KMS-11 (cell line): ENCODE measurements at regions not wholly inside any gene's neighbourhood (a gene's known extent, or its start where the extent isn't known, plus 50 kb on each side); places are given as distances from the start of the nearest gene placed in this dataset.

Experiments
- H2AFZ ChIP-seq: fragments of 200-600 bp; sonication (generic); 2 replicates; pipeline ENCODE4 v1.6.1; 2016; ENCODE audit warnings: antibody characterized with exemption, mixed run types, low read depth
- H3K27ac ChIP-seq: fragments of 200-600 bp; sonication (generic); 2 replicates; pipeline ENCODE4 v1.6.1; 2016; ENCODE audit warnings: mild to moderate bottlenecking, mixed run types
- H3K27me3 ChIP-seq: fragments of 200-600 bp; sonication (generic); 2 replicates; pipeline ENCODE4 v1.6.1; 2017; ENCODE audit warnings: mild to moderate bottlenecking, low read depth, mixed run types, moderate library complexity; ENCODE audit not compliant: insufficient read depth
- H3K36me3 ChIP-seq: fragments of 200-600 bp; sonication (generic); 2 replicates; pipeline ENCODE4 v1.6.1; 2017; ENCODE audit warnings: mild to moderate bottlenecking, mixed run types; ENCODE audit not compliant: insufficient read depth
- H3K4me1 ChIP-seq: fragments of 200-600 bp; sonication (generic); 2 replicates; pipeline ENCODE4 v1.6.1; 2016; ENCODE audit warnings: mild to moderate bottlenecking, low read depth, mixed run types; ENCODE audit not compliant: poor library complexity, severe bottlenecking
- H3K4me2 ChIP-seq: fragments of 200-600 bp; sonication (generic); 2 replicates; pipeline ENCODE4 v1.7.0; 2016; ENCODE audit warnings: mild to moderate bottlenecking, mixed run types
- H3K4me3 ChIP-seq: fragments of 200-600 bp; sonication (generic); IDR thresholded peaks from 2 replicates; pipeline ENCODE4 v1.6.1; 2017; ENCODE audit warnings: low read depth, low read length, mixed read lengths; ENCODE audit not compliant: insufficient read depth
- H3K79me2 ChIP-seq: fragments of 200-600 bp; sonication (generic); 2 replicates; pipeline ENCODE4 v1.6.1; 2016; ENCODE audit warnings: low read depth, mixed run types; ENCODE audit not compliant: insufficient read depth
- H3K9ac ChIP-seq: fragments of 200-600 bp; sonication (generic); 2 replicates; pipeline ENCODE4 v1.6.1; 2016; ENCODE audit warnings: mild to moderate bottlenecking, mixed run types
- H4K20me1 ChIP-seq: fragments of 200-600 bp; sonication (generic); 2 replicates; pipeline ENCODE4 v1.6.1; 2016; ENCODE audit warnings: mild to moderate bottlenecking, mixed run types; ENCODE audit not compliant: insufficient read depth
- CTCF ChIP-seq: fragments of 200-600 bp; sonication (generic); conservative IDR thresholded peaks from 2 replicates; pipeline ENCODE4 v1.6.1; 2017; ENCODE audit warnings: low read depth, mild to moderate bottlenecking, antibody characterized with exemption, low read length, moderate library complexity, mixed read lengths

- no peaks in the 10 kb centered on the region for H3K4me1 ChIP-seq
- H3K27me3 ChIP-seq = no peaks in the 10 kb centered on the region
- H2AFZ ChIP-seq = no peak overlapping the region
- H3K4me3 ChIP-seq = no peak overlapping the region
- no peaks in the 10 kb centered on the region for H3K79me2 ChIP-seq
- H4K20me1 ChIP-seq = no peaks in the 10 kb centered on the region
- no peak overlapping the region for H3K9ac ChIP-seq
- no peak overlapping the region for H3K4me2 ChIP-seq
- no peaks in the 10 kb centered on the region for H3K36me3 ChIP-seq
- no peak for TF ChIP-seq CTCF
- no peak overlapping the region for H3K27ac ChIP-seq
Observed at GRCh38 chr13:84332346-84332745, 450.1 kb upstream of the SLITRK1 start.

GRCh38 chr13:84315527-84315926, 433.3 kb upstream of the SLITRK1 start:
- H3K4me1 ChIP-seq = no peaks in the 10 kb centered on the region
- no peak overlapping the region for H3K9ac ChIP-seq
- H3K79me2 ChIP-seq = no peaks in the 10 kb centered on the region
- H3K4me2 ChIP-seq = no peak overlapping the region
- no peaks in the 10 kb centered on the region for H4K20me1 ChIP-seq
- TF ChIP-seq CTCF = no peak
- H3K27me3 ChIP-seq = no peaks in the 10 kb centered on the region
- H3K4me3 ChIP-seq = no peak overlapping the region
- no peak overlapping the region for H2AFZ ChIP-seq
- no peak overlapping the region for H3K27ac ChIP-seq
- no peaks in the 10 kb centered on the region for H3K36me3 ChIP-seq

GRCh38 chr13:84303035-84303434, 420.8 kb upstream of the SLITRK1 start:
- no peak overlapping the region for H3K9ac ChIP-seq
- no peaks in the 10 kb centered on the region for H3K4me1 ChIP-seq
- H3K27ac ChIP-seq = no peak overlapping the region
- TF ChIP-seq CTCF = no peak
- H2AFZ ChIP-seq = no peak overlapping the region
- no peaks in the 10 kb centered on the region for H3K36me3 ChIP-seq
- H3K79me2 ChIP-seq = no peaks in the 10 kb centered on the region
- no peak overlapping the region for H3K4me3 ChIP-seq
- no peaks in the 10 kb centered on the region for H3K27me3 ChIP-seq
- H3K4me2 ChIP-seq = no peak overlapping the region
- no peaks in the 10 kb centered on the region for H4K20me1 ChIP-seq

GRCh38 chr13:84297251-84297650, 415.0 kb upstream of the SLITRK1 start:
- H4K20me1 ChIP-seq = no peaks in the 10 kb centered on the region
- H3K36me3 ChIP-seq = no peaks in the 10 kb centered on the region
- H3K4me3 ChIP-seq = no peak overlapping the region
- H3K27ac ChIP-seq = no peak overlapping the region
- no peak overlapping the region for H3K9ac ChIP-seq
- no peak overlapping the region for H3K4me2 ChIP-seq
- H3K4me1 ChIP-seq = no peaks in the 10 kb centered on the region
- H2AFZ ChIP-seq = no peak overlapping the region
- H3K27me3 ChIP-seq = no peaks in the 10 kb centered on the region
- TF ChIP-seq CTCF = no peak
- no peaks in the 10 kb centered on the region for H3K79me2 ChIP-seq

- no peaks in the 10 kb centered on the region for H3K36me3 ChIP-seq
- H3K79me2 ChIP-seq = no peaks in the 10 kb centered on the region
- H3K27ac ChIP-seq = no peak overlapping the region
- no peak overlapping the region for H3K4me3 ChIP-seq
- no peak overlapping the region for H3K9ac ChIP-seq
- no peak overlapping the region for H2AFZ ChIP-seq
- H3K4me2 ChIP-seq = no peak overlapping the region
- no peaks in the 10 kb centered on the region for H3K4me1 ChIP-seq
- no peaks in the 10 kb centered on the region for H4K20me1 ChIP-seq
- no peaks in the 10 kb centered on the region for H3K27me3 ChIP-seq
- no peak for TF ChIP-seq CTCF
Observed at GRCh38 chr13:84296401-84296800, 414.1 kb upstream of the SLITRK1 start.
